HPDE6-E6E7 (cell line): ENCODE measurements at regions not wholly inside any gene's neighbourhood (a gene's known extent, or its start where the extent isn't known, plus 50 kb on each side); places are given as distances from the start of the nearest gene placed in this dataset.

Experiments
- DNase-seq: peaks from one replicate; pipeline ENCODE4 v3.0.0; 2011; ENCODE audit warnings: missing footprints; ENCODE audit errors: extremely low spot score

- DNase-seq, result no peak
Measured at GRCh38 chr9:20001058-20001457, 212.2 kb upstream of the SLC24A2 start.

- peak; percentile 92 for DNase-seq
Measured at GRCh38 chr9:19999491-20000057, 210.7 kb upstream of the SLC24A2 start.

- DNase-seq, result no peak
Measured at GRCh38 chr9:19998823-19999455, 210.1 kb upstream of the SLC24A2 start.

- no peak for DNase-seq
Measured at GRCh38 chr9:19998153-19998552, 209.3 kb upstream of the SLC24A2 start.

GRCh38 chr9:19995619-19996018, 206.8 kb upstream of the SLC24A2 start:
- no peak for DNase-seq

GRCh38 chr9:19994296-19994695, 205.5 kb upstream of the SLC24A2 start:
- DNase-seq, result no peak

GRCh38 chr9:19992556-19992955, 203.7 kb upstream of the SLC24A2 start:
- DNase-seq, result no peak

- no peak for DNase-seq
Measured at GRCh38 chr9:19989213-19989612, 200.4 kb upstream of the SLC24A2 start.

- no peak for DNase-seq
Measured at GRCh38 chr9:19988281-19988680, 199.4 kb upstream of the SLC24A2 start.

- DNase-seq, result no peak
Measured at GRCh38 chr9:19985081-19985480, 196.2 kb upstream of the SLC24A2 start.

GRCh38 chr9:19976226-19976625, 187.4 kb upstream of the SLC24A2 start:
- DNase-seq, result no peak

GRCh38 chr9:19975499-19975898, 186.7 kb upstream of the SLC24A2 start:
- no peak for DNase-seq

- DNase-seq, result peak; percentile 57
Measured at GRCh38 chr9:19969721-19970120, 180.9 kb upstream of the SLC24A2 start.

- no peak for DNase-seq
Measured at GRCh38 chr9:19967888-19968459, 179.1 kb upstream of the SLC24A2 start.

GRCh38 chr9:19967216-19967887, 178.5 kb upstream of the SLC24A2 start:
- no peak for DNase-seq

- DNase-seq, result no peak
Measured at GRCh38 chr9:19965336-19965735, 176.5 kb upstream of the SLC24A2 start.

GRCh38 chr9:19947996-19948395, 159.2 kb upstream of the SLC24A2 start:
- no peak for DNase-seq

- DNase-seq, result peak; percentile 59
Measured at GRCh38 chr9:19946441-19947109, 157.7 kb upstream of the SLC24A2 start.

GRCh38 chr9:19941874-19942273, 153.0 kb upstream of the SLC24A2 start:
- DNase-seq, result no peak

- DNase-seq, result no peak
Measured at GRCh38 chr9:19940811-19941535, 152.1 kb upstream of the SLC24A2 start.

- DNase-seq, result no peak
Measured at GRCh38 chr9:19939734-19940278, 151.0 kb upstream of the SLC24A2 start.
